SK-N-MC (cell line): ENCODE measurements at regions not wholly inside any gene's neighbourhood (a gene's known extent, or its start where the extent isn't known, plus 50 kb on each side); places are given as distances from the start of the nearest gene placed in this dataset.

Experiments
- EZH2 ChIP-seq: fragments of 200-600 bp; sonication (generic); IDR thresholded peaks from one replicate; pipeline ENCODE4 v1.6.1; 2017; ENCODE audit warnings: antibody characterized with exemption
- FOXP2 ChIP-seq: optimal IDR thresholded peaks from 2 replicates; pipeline ENCODE3; 2011; ENCODE audit warnings: mild to moderate bottlenecking, moderate library complexity; ENCODE audit not compliant: insufficient read depth; ENCODE audit errors: extremely low read length, control extremely low read depth
- POLR2AphosphoS5 ChIP-seq: IDR thresholded peaks from 2 replicates; pipeline ENCODE4 v1.6.1; 2012; ENCODE audit warnings: mild to moderate bottlenecking, low read depth, low read length, borderline replicate concordance

GRCh38 chr12:105480162-105480561 lies 149.7 kb downstream of the C12orf75 start:
- no peak for TF ChIP-seq POLR2AphosphoS5
- no peak for TF ChIP-seq EZH2
- TF ChIP-seq FOXP2: no peak
